Forelimb muscle (tissue), 1 donor: ENCODE measurements at regions not wholly inside any gene's neighbourhood (a gene's known extent, or its start where the extent isn't known, plus 50 kb on each side); places are given as distances from the start of the nearest gene placed in this dataset.

Experiments used
- DNase-seq: peaks from one replicate; pipeline ENCODE4 v3.0.0-alpha.2; 2013; ENCODE audit warnings: low read depth

- DNase-seq, result no peak
Measured at GRCh38 chr10:121070275-121071070, 219.3 kb downstream of the WDR11 start.

- no peak for DNase-seq
Measured at GRCh38 chr10:121071901-121072300, 220.7 kb downstream of the WDR11 start.

GRCh38 chr10:121073728-121074127, 222.6 kb downstream of the WDR11 start:
- DNase-seq, result no peak

- DNase-seq, result no peak
Measured at GRCh38 chr10:121076776-121077715, 225.9 kb downstream of the WDR11 start.

- no peak for DNase-seq
Measured at GRCh38 chr10:121078036-121078435, 226.9 kb downstream of the WDR11 start.

- DNase-seq, result no peak
Measured at GRCh38 chr10:121078672-121079102, 227.5 kb downstream of the WDR11 start.

GRCh38 chr10:121079226-121079625, 228.1 kb downstream of the WDR11 start:
- no peak for DNase-seq

GRCh38 chr10:121080281-121080891, 229.2 kb downstream of the WDR11 start:
- DNase-seq, result no peak

GRCh38 chr10:121081306-121081705, 230.1 kb downstream of the WDR11 start:
- no peak for DNase-seq

GRCh38 chr10:121082984-121083383, 231.8 kb downstream of the WDR11 start:
- DNase-seq, result no peak

- no peak for DNase-seq
Measured at GRCh38 chr10:121084016-121084674, 233.0 kb downstream of the WDR11 start.

- no peak for DNase-seq
Measured at GRCh38 chr10:121084675-121085070, 233.5 kb downstream of the WDR11 start.

GRCh38 chr10:121085367-121085766, 234.2 kb downstream of the WDR11 start:
- DNase-seq, result no peak

GRCh38 chr10:121087129-121087528, 236.0 kb downstream of the WDR11 start:
- no peak for DNase-seq

GRCh38 chr10:121087688-121088087, 236.5 kb downstream of the WDR11 start:
- DNase-seq, result no peak

GRCh38 chr10:121088524-121088923, 237.4 kb downstream of the WDR11 start:
- no peak for DNase-seq

- no peak for DNase-seq
Measured at GRCh38 chr10:121089434-121089833, 238.3 kb downstream of the WDR11 start.

GRCh38 chr10:121091961-121092719, 241.0 kb downstream of the WDR11 start:
- DNase-seq, result no peak

GRCh38 chr10:121092720-121093095, 241.5 kb downstream of the WDR11 start:
- DNase-seq, result no peak

GRCh38 chr10:121096617-121097431, 245.7 kb downstream of the WDR11 start:
- DNase-seq, result no peak
